Subcutaneous abdominal adipose tissue (tissue), 5 donors: ENCODE measurements at regions not wholly inside any gene's neighbourhood (a gene's known extent, or its start where the extent isn't known, plus 50 kb on each side); places are given as distances from the start of the nearest gene placed in this dataset.
"Not testable (repeated sequence)": the region's sequence is repeated elsewhere in the genome, so short reads cannot be mapped to it uniquely, and the experiment has no call there.

ENCODE experiments used
- H3K27ac ChIP-seq: one replicate; pipeline ENCODE4 v1.7.0; 2013; ENCODE audit warnings: low read depth, mild to moderate bottlenecking, inconsistent platforms, low read length, moderate library complexity
- H3K27me3 ChIP-seq, 5 donors: one replicate each; pipeline ENCODE4 v1.7.0; 2013; ENCODE audit warnings: low read length in 5 of 5, inconsistent platforms in 1 of 5; ENCODE audit not compliant: control insufficient read depth in 5 of 5, insufficient read depth in 4 of 5
- H3K36me3 ChIP-seq, 5 donors: one replicate each; pipeline ENCODE4 v1.7.0; 2013; ENCODE audit warnings: low read length in 5 of 5; ENCODE audit not compliant: control insufficient read depth in 5 of 5, insufficient read depth in 5 of 5
- H3K4me1 ChIP-seq, 5 donors: one replicate each; pipeline ENCODE4 v1.7.0; 2013; ENCODE audit warnings: low read length in 5 of 5, mild to moderate bottlenecking in 3 of 5, moderate library complexity in 1 of 5; ENCODE audit not compliant: control insufficient read depth in 5 of 5, insufficient read depth in 5 of 5
- H3K4me3 ChIP-seq, 5 donors: one replicate each; pipeline ENCODE4 v1.7.0; 2013; ENCODE audit warnings: low read length in 5 of 5, low read depth in 1 of 5
- H3K9ac ChIP-seq, 5 donors: one replicate each; pipeline ENCODE4 v1.7.0; 2013; ENCODE audit warnings: low read length in 5 of 5, mild to moderate bottlenecking in 4 of 5, moderate library complexity in 3 of 5
- H3K9me3 ChIP-seq, 5 donors: one replicate each; pipeline ENCODE4 v1.7.0; 2013; ENCODE audit warnings: low read length in 5 of 5; ENCODE audit not compliant: control insufficient read depth in 5 of 5
- donor health status: healthy.
- donor health status: healthy.
- donor health status: healthy.
- donor health status: healthy.
- donor health status: healthy.

GRCh38 chr22:23464796-23465195 is 115.3 kb downstream of the IGLL1 start:
- not testable (repeated sequence) for H3K27ac ChIP-seq, H3K4me1 ChIP-seq, H3K4me3 ChIP-seq, H3K36me3 ChIP-seq, H3K9me3 ChIP-seq, H3K9ac ChIP-seq, H3K27me3 ChIP-seq

GRCh38 chr22:23460517-23461031 is 119.5 kb downstream of the IGLL1 start:
- not testable (repeated sequence) for H3K9ac ChIP-seq, H3K4me1 ChIP-seq, H3K27ac ChIP-seq, H3K36me3 ChIP-seq, H3K4me3 ChIP-seq, H3K9me3 ChIP-seq
- peaks cover 0 to 20% (median 18%) of the 10 kb centered on the region in 5 donors for H3K27me3 ChIP-seq

- H3K27me3 ChIP-seq, result peaks cover 0 to 20% (median 18%) of the 10 kb centered on the region in 5 donors
- not testable (repeated sequence) for H3K27ac ChIP-seq, H3K4me3 ChIP-seq, H3K4me1 ChIP-seq, H3K9me3 ChIP-seq, H3K36me3 ChIP-seq, H3K9ac ChIP-seq
Measured at GRCh38 chr22:23459645-23460516, 120.2 kb downstream of the IGLL1 start.

GRCh38 chr22:23458663-23459541 is 121.2 kb downstream of the IGLL1 start:
- Histone ChIP-seq H3K36me3 (no peaks in the 10 kb centered on the region), H3K4me3 (no peak overlapping the region), H3K9ac (no peak overlapping the region), H3K27ac (no peak overlapping the region), H3K4me1 (peaks cover 0 to 8% (median 0%) of the 10 kb centered on the region in 5 donors), H3K9me3 (no peaks in the 10 kb centered on the region), H3K27me3 (peaks cover 0 to 20% (median 18%) of the 10 kb centered on the region in 5 donors)

- H3K9ac ChIP-seq, result no peak overlapping the region
- no peak overlapping the region for H3K27ac ChIP-seq
- peaks cover 0 to 20% (median 18%) of the 10 kb centered on the region in 5 donors for H3K27me3 ChIP-seq
- H3K36me3 ChIP-seq, result no peaks in the 10 kb centered on the region
- H3K4me3 ChIP-seq, result no peak overlapping the region
- H3K9me3 ChIP-seq, result no peaks in the 10 kb centered on the region
- no peaks in the 10 kb centered on the region for H3K4me1 ChIP-seq
Measured at GRCh38 chr22:23457380-23457985, 122.6 kb downstream of the IGLL1 start.

- H3K27me3 ChIP-seq, result peaks cover 0 to 26% (median 23%) of the 10 kb centered on the region in 5 donors
- not testable (repeated sequence) for H3K4me3 ChIP-seq, H3K36me3 ChIP-seq, H3K9ac ChIP-seq, H3K27ac ChIP-seq, H3K9me3 ChIP-seq, H3K4me1 ChIP-seq
Measured at GRCh38 chr22:23456666-23457379, 123.3 kb downstream of the IGLL1 start.

GRCh38 chr22:23454345-23454744 is 125.7 kb downstream of the IGLL1 start:
- H3K27me3 ChIP-seq, result peaks cover 6 to 27% (median 22%) of the 10 kb centered on the region in 5 donors
- H3K9me3 ChIP-seq, H3K9ac ChIP-seq, H3K36me3 ChIP-seq, H3K4me1 ChIP-seq, H3K27ac ChIP-seq, H3K4me3 ChIP-seq: not testable (repeated sequence)

- H3K9ac ChIP-seq, result no peak overlapping the region
- H3K27me3 ChIP-seq, result peaks cover 3 to 22% (median 20%) of the 10 kb centered on the region in 5 donors
- no peak overlapping the region for H3K27ac ChIP-seq
- no peak overlapping the region for H3K4me3 ChIP-seq
- no peaks in the 10 kb centered on the region for H3K4me1 ChIP-seq
- no peaks in the 10 kb centered on the region for H3K9me3 ChIP-seq
- no peaks in the 10 kb centered on the region for H3K36me3 ChIP-seq
Measured at GRCh38 chr22:23453277-23453676, 126.8 kb downstream of the IGLL1 start.

GRCh38 chr22:23452231-23453010 is 127.7 kb downstream of the IGLL1 start:
- Histone ChIP-seq H3K9ac (no peak overlapping the region), H3K4me3 (no peak overlapping the region), H3K36me3 (no peaks in the 10 kb centered on the region), H3K4me1 (no peaks in the 10 kb centered on the region), H3K27ac (no peak overlapping the region), H3K9me3 (no peaks in the 10 kb centered on the region), H3K27me3 (peaks cover 3 to 17% (median 14%) of the 10 kb centered on the region in 5 donors)
